OCI-LY3 (cell line): ENCODE measurements at regions not wholly inside any gene's neighbourhood (a gene's known extent, or its start where the extent isn't known, plus 50 kb on each side); places are given as distances from the start of the nearest gene placed in this dataset.

Experiments used
- H2AFZ ChIP-seq: fragments of 200-600, 300-600 bp; shearing (Covaris generic); 2 replicates; pipeline ENCODE4 v1.6.0; 2014; ENCODE audit warnings: antibody characterized with exemption, low read depth, low read length
- H3K27ac ChIP-seq: fragments of 200-600, 300-600 bp; sonication (generic); 2 replicates; pipeline ENCODE4 v1.5.1; 2014; ENCODE audit warnings: mild to moderate bottlenecking, low read length, moderate library complexity, mixed read lengths
- H3K27me3 ChIP-seq: fragments of 200-600, 300-600 bp; sonication (generic); 2 replicates; pipeline ENCODE4 v1.6.1; 2014; ENCODE audit warnings: low read depth, low read length, mixed read lengths
- H3K36me3 ChIP-seq: fragments of 200-600, 300-600 bp; sonication (generic); replicated peaks from 2 replicates; pipeline ENCODE3; 2014; ENCODE audit warnings: low read depth, low read length, mixed read lengths
- H3K4me1 ChIP-seq: fragments of 300-600, 200-600 bp; sonication (generic); 2 replicates; pipeline ENCODE4 v1.6.1; 2014; ENCODE audit warnings: low read length, mixed read lengths
- H3K4me2 ChIP-seq: fragments of 200-600, 300-600 bp; sonication (generic); 2 replicates; pipeline ENCODE4 v1.6.1; 2014; ENCODE audit warnings: low read length, mixed read lengths
- H3K4me3 ChIP-seq: fragments of 300-600, 200-600 bp; sonication (generic); 2 replicates; pipeline ENCODE4 v1.5.1; 2014; ENCODE audit warnings: antibody characterized with exemption, mild to moderate bottlenecking, low read length, moderate library complexity
- H3K79me2 ChIP-seq: fragments of 300-600, 200-600 bp; shearing (Covaris generic); 2 replicates; pipeline ENCODE4 v1.6.1; 2014; ENCODE audit warnings: mild to moderate bottlenecking, low read length, mixed read lengths
- H3K9ac ChIP-seq: fragments of 300-600, 200-600 bp; shearing (Covaris generic); 2 replicates; pipeline ENCODE4 v1.6.0; 2014; ENCODE audit warnings: mild to moderate bottlenecking, low read length, moderate library complexity
- H3K9me3 ChIP-seq: fragments of 200-600, 300-600 bp; shearing (Covaris generic); 2 replicates; pipeline ENCODE4 v1.6.1; 2014; ENCODE audit warnings: low read length, mixed read lengths; ENCODE audit not compliant: insufficient read depth
- H4K20me1 ChIP-seq: fragments of 200-600, 300-600 bp; sonication (generic); 2 replicates; pipeline ENCODE4 v1.6.1; 2016; ENCODE audit warnings: low read length, mixed read lengths; ENCODE audit not compliant: insufficient read depth
- EZH2phosphoT487 ChIP-seq: fragments of 200-600 bp; shearing (Covaris generic); IDR thresholded peaks from 2 replicates; pipeline ENCODE4 v1.6.1; 2018; ENCODE audit warnings: antibody characterized with exemption, mixed run types, low read depth
- TF ChIP-seq, protein P1 (sequence below): fragments of 200-600, 300-600 bp; sonication (generic); IDR thresholded peaks from 2 replicates; pipeline ENCODE4 v1.5.1; 2014; ENCODE audit warnings: antibody characterized with exemption, low read length, low read depth

DNA sequence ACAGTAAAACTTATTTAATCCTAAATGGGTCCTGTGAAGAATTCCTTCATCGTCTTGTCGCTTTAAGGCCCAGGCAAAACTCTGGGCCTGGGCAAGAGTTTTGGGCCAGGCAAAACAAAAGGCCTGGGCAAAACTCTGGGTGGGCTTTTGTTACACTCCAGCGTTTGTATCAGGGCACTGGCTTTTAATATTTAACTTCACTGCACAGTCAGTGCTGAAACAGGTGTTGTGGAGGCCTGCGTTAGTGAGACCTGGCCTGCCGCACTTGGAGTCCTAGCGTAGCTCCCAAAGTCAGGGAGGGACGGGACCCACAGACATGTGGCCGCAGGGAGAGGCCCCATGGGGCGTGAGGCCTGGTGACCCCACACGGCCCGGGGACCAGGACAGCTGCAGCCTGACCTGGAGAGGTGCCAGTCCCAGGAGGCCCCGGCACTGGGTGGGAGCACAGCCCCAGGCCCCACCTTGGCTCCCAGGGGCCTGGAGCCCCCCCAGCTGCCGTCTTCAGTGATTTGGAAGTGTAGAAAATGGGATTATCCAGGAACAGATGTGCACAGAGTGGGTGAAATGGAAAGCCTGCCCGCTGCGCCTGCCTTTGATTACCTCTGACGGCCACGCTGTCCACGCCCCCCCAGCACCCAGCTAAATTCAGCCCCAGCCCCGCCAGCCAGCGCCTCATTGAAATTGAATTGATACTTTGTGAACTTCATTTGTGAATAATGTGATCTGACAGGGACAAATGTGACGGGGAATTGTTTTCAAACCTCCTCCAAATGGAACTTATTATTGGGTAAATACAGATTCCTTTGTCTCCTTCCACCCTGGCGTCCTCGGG is 132.9 kb upstream of the NKX1-1 start:
- no peak overlapping the region for H3K4me3 ChIP-seq
- TF ChIP-seq, protein P1, sequence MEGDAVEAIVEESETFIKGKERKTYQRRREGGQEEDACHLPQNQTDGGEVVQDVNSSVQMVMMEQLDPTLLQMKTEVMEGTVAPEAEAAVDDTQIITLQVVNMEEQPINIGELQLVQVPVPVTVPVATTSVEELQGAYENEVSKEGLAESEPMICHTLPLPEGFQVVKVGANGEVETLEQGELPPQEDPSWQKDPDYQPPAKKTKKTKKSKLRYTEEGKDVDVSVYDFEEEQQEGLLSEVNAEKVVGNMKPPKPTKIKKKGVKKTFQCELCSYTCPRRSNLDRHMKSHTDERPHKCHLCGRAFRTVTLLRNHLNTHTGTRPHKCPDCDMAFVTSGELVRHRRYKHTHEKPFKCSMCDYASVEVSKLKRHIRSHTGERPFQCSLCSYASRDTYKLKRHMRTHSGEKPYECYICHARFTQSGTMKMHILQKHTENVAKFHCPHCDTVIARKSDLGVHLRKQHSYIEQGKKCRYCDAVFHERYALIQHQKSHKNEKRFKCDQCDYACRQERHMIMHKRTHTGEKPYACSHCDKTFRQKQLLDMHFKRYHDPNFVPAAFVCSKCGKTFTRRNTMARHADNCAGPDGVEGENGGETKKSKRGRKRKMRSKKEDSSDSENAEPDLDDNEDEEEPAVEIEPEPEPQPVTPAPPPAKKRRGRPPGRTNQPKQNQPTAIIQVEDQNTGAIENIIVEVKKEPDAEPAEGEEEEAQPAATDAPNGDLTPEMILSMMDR, result no peak
- no peak for TF ChIP-seq EZH2phosphoT487
- H3K36me3 ChIP-seq, result no peaks in the 10 kb centered on the region
- no peaks in the 10 kb centered on the region for H3K4me1 ChIP-seq
- H3K27ac ChIP-seq, result no peak overlapping the region
- H4K20me1 ChIP-seq, result no peaks in the 10 kb centered on the region
- H3K9me3 ChIP-seq, result no peaks in the 10 kb centered on the region
- no peak overlapping the region for H3K4me2 ChIP-seq
- no peaks in the 10 kb centered on the region for H3K79me2 ChIP-seq
- H3K9ac ChIP-seq, result no peak overlapping the region
- no peaks in the 10 kb centered on the region for H3K27me3 ChIP-seq
- H2AFZ ChIP-seq, result no peak overlapping the region

DNA sequence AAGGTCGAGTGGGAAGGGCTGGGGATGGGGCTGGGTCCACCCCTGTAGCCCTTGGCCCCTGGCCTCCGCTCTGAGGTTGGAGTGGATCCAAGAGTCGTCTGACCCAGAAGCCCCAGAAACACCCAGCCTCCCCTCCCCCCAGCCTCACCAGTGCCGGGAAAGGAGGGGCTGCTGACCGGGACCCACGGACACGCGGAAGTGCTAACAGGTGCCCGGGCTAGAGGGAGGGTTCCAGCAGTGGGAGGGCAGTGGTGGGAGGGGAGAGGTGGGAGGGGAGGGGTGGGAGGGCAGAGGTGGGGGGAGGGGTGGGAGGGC is 131.8 kb upstream of the NKX1-1 start:
- H3K27ac ChIP-seq, result no peak overlapping the region

DNA sequence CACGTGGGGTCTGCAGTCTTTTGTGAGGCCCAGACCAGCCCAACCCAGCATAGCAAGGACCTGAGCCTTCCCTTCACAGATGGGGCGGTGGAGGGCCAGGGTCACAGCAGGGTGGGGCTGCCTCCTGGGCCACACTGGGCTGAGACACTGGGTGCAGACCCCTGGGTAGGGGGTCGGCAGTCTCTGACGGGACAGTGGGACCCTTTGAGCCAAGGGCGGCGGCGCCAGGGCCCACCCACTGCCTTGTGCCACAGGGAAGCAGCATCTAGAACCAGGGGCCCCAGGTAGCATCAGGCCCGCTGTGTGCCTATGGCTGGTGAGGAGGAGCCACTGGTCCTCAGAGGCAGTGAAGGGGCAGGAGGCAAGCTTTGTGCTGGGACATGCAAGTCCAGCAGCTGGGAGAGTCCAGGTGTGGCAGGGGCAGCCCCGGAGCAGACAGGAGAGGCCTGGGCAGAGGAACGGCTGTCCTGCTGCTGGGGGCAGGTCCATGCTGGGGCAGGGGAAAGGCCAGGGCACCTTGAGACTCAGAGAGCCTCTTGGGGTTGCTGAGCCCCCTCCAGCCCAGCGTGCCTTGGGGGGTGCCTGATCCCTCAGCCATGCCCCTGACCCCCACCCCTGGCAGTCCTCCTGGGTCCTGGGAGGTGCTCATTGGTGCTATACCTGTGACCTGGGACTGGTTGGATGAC is 131.3 kb upstream of the NKX1-1 start:
- TF ChIP-seq, protein P1, result no peak
- no peak for TF ChIP-seq EZH2phosphoT487
- no peak overlapping the region for H2AFZ ChIP-seq
- H3K27me3 ChIP-seq, result no peaks in the 10 kb centered on the region
- H3K27ac ChIP-seq, result no peak overlapping the region
- H4K20me1 ChIP-seq, result no peaks in the 10 kb centered on the region
- no peaks in the 10 kb centered on the region for H3K4me1 ChIP-seq
- H3K36me3 ChIP-seq, result no peaks in the 10 kb centered on the region
- H3K4me3 ChIP-seq, result no peak overlapping the region
- no peaks in the 10 kb centered on the region for H3K9me3 ChIP-seq
- H3K4me2 ChIP-seq, result no peak overlapping the region
- no peak overlapping the region for H3K9ac ChIP-seq
- H3K79me2 ChIP-seq, result no peaks in the 10 kb centered on the region

More for the DNA sequence above, 131.8 kb upstream of the NKX1-1 start:
- Histone ChIP-seq H3K9me3 (no peaks in the 10 kb centered on the region), H3K27me3 (no peaks in the 10 kb centered on the region), H4K20me1 (no peaks in the 10 kb centered on the region), H3K4me3 (no peak overlapping the region), H3K9ac (no peak overlapping the region), H3K4me2 (no peak overlapping the region), H3K36me3 (no peaks in the 10 kb centered on the region), H3K79me2 (no peaks in the 10 kb centered on the region), H3K4me1 (no peaks in the 10 kb centered on the region), H2AFZ (no peak overlapping the region)
- TF ChIP-seq, protein P1, result no peak
- TF ChIP-seq EZH2phosphoT487, result no peak

DNA sequence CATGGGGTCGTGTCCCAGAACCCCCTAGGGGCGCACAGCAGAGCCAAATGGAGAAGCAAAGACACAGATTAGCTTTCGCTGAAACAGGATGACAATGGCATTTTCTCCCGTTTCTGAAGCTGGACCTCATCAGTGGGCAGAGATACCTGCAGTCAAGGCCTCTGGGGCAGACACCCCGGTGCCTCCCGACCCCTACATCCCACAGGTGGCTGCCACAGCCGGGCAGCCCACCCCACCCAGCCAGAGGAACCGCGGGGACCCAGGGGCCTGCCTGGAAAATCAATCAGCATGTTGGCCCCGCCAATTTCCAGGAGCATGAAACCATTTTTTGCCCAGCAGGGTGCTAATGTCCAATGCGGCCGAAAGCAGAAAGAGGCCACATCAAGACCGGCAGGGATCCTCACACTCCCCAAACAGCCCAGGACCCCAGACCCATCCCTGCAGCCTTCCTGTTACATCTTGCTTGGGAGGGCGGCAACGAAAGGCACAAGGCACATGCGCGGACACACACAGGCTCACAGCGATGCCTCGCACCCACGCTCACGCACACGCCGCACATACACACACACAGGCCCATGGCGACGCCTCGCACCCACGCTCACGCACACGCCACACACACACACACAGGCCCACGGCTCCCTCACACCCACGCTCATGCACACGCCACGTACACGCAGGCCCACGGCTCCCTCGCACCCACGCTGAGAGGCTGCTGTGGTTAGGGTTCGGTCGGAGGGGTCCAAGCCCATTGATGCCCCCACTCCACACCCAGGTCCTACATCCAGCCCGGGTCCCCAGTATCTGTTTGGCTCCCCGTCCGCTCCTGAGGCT is 130.6 kb upstream of the NKX1-1 start:
- Histone ChIP-seq H3K27ac (no peak overlapping the region), H4K20me1 (no peaks in the 10 kb centered on the region), H3K4me1 (no peaks in the 10 kb centered on the region), H3K27me3 (no peaks in the 10 kb centered on the region; the same call in 1 of the 2 replicates), H3K79me2 (no peaks in the 10 kb centered on the region), H3K36me3 (no peaks in the 10 kb centered on the region), H3K9ac (no peak overlapping the region), H2AFZ (no peak overlapping the region), H3K4me3 (no peak overlapping the region), H3K4me2 (no peak overlapping the region), H3K9me3 (no peaks in the 10 kb centered on the region)
- TF ChIP-seq, protein P1, result no peak
